Transverse colon (tissue), 3 donors: ENCODE measurements at regions not wholly inside any gene's neighbourhood (a gene's known extent, or its start where the extent isn't known, plus 50 kb on each side); places are given as distances from the start of the nearest gene placed in this dataset.

Source experiments
- CTCF ChIP-seq, 5 experiments: fragments of 200-600 bp in 3 of 5; fragments of 450-650 bp in 2 of 5; sonication (generic) in 3 of 5; IDR thresholded peaks; 1 replicate in 2 of 5; 2 replicates in 3 of 5; pipeline ENCODE4 v1.5.1; 2016 to 2017; ENCODE audit warnings: antibody characterized with exemption in 5 of 5, inconsistent platforms in 3 of 5, mild to moderate bottlenecking in 2 of 5, moderate library complexity in 1 of 5
- POLR2A ChIP-seq: fragments of 450-650 bp; IDR thresholded peaks from one replicate; pipeline ENCODE4 v1.6.1; 2016; ENCODE audit warnings: antibody characterized with exemption, mild to moderate bottlenecking, moderate library complexity

GRCh38 chr13:65260946-65261891 is 1968.9 kb downstream of the PCDH9 start:
- TF ChIP-seq CTCF (IDR thresholded peaks at IDR 0.05) (no peak), POLR2A (no peak)
